ENCODE measurements at regions not wholly inside any gene's neighbourhood (a gene's known extent, or its start where the extent isn't known, plus 50 kb on each side); places are given as distances from the start of the nearest gene placed in this dataset.

GRCh38 chr13:112241288-112241687 lies 134.9 kb upstream of the SPACA7 start:
- TF ChIP-seq CTCF (IDR thresholded peaks at IDR 0.05) (no peak), POLR2A (IDR thresholded peaks at IDR 0.05) (no peak)
